G401 (cell line): ENCODE measurements at regions not wholly inside any gene's neighbourhood (a gene's known extent, or its start where the extent isn't known, plus 50 kb on each side); places are given as distances from the start of the nearest gene placed in this dataset.
"Not testable (repeated sequence)": the region's sequence is repeated elsewhere in the genome, so short reads cannot be mapped to it uniquely, and the experiment has no call there.

Source experiments
- DNase-seq: peaks from one replicate; pipeline ENCODE4 v3.0.0-alpha.2; 2015; ENCODE audit warnings: low spot score
- in situ Hi-C: cut with HindIII; loops from 2 replicates; pipeline ENCODE4 v1.10.0; 2016; ENCODE audit warnings: low sequenced_read_pairs, mixed read lengths

DNA sequence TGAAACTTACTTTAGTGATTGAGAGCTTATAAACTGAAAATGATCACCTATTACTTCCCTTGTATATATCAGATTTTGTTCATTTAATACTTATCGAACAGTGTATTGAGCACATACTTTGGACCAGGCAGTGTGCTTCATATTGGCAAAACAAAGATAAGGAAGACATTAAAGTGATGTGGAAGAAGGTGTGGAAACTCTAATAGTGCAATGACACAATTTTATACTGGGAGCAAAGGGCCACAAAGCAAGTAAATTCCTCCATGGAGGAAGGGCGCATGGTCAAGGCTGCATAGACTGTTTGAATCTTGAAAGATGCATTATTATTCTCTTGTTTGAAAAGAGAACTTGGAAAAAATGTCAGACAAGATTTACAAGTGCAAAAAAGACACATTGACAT is 936.5 kb upstream of the DDX18 start:
- DNase-seq, result no peak
- in situ Hi-C loops, result no loop called here

DNA sequence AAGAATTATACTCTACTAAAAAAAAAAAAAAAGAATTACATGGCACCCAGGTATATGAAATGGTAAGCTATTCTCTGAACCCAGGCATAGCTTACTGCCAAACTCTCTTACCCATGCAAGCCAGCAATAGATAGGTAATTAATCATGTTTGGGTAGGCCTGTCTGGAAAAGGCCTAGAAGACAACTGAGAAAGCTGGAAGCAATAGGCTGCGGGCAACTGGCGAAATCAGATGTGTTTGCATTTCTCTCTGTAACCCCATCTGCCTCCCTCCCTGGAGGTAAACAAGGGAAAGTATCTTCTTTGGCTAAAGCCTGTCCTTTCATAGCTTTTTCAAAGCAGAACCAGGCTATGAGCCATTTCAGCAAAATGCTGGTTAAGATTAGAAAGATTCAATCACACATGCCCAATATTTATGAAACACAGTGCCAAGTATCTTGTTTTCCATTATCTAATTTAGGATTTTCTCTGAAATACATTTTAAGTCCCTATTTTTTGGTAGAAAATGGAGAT is 934.8 kb upstream of the DDX18 start:
- no peak for DNase-seq
- in situ Hi-C loops, result no loop called here

DNA sequence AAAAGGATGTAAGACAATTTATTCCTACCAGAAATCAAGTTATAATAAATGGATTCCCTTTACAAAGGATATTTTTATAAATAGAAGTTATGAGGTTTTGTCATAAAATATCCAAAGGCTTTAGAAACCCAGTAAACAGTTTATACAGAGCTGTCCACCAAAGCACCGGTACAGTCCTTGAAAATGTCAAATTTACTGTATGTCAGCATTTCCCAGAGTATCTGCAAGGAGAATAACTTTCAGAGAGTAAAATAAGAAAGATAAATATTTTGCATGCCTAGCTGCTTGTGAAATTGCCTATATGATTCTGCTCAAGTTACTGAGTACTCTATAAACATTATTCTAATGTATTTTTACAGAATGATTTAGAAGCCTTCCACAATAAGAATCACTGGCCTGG is 923.3 kb upstream of the DDX18 start:
- no peak for DNase-seq
- in situ Hi-C loops, result no loop called here

DNA sequence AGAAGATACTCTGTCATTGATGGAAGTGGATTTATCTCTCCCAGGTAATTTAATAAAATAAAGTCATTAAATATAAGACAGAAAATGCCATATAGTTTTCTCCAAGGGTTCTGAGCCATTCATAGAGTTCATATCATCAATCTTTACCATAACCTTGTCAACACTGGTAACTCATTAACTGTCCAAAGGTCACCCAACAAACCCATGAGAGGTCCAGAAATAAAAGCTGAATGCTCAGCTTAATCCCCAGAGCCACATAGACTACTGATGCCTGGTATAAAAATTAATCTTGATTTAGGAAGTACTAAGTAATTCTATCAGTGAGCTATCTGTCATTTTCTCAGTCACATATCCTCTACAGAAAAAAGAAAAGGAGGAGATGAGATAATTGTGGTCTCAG is 903.0 kb upstream of the DDX18 start:
- in situ Hi-C loops, result no loop called here
- no peak for DNase-seq

DNA sequence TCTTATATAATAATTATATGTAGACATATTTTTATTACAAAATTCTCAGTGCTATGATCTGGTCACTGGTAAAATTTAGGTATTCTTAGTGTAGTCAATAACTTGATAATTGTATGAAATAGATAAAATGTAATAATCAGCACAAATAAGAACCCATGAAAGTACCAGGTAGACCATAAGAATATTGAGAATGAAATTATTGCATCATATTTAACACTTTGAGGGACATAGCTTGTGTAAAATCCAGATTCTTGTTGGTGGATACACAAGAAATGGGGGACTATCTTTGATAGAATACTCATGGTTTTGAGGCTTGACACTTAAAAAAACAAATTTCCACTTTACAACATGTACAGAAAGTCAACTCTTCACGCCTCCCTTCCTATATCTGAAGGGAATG is 898.8 kb upstream of the DDX18 start:
- no peak for DNase-seq
- in situ Hi-C loops, result no loop called here

DNA sequence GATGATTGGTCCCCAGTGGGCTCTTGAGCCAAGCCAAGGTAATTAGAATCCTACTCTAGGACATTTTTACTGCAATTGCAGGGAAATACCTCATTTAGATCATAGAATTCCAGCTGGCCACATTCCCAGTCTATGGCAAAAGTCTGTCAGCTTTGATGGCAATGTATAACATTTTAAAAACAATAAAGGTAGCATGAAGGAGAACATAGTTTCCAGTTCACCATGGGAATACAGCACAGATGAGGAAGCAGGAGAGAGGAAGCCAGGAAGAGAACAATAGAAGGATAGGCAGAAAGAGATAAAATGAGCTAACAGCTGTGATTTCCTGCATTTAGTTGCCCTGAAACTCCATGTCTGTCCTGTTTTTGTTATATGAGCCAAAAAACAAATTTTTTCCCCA is 897.3 kb upstream of the DDX18 start:
- in situ Hi-C loops, result no loop called here

DNA sequence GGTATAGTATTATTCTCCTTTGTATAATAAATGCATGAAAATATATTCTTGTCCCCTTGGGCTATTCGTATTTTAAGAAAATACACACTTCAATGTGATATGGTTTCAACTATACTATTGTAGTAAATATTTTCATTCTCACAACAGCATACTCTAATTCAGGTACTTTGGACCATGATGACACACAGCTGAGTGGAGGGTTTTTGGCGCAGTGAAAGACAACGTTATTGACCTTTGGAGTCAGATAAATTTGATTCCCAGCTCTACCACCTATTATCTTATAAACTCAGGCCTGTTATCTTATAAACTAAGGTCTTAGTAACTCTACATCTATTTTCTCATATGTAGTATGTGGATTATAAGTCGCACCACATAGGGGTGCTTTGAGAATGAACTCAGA is 895.9 kb upstream of the DDX18 start:
- in situ Hi-C loops, result no loop called here
- DNase-seq, result no peak

More for the DNA sequence above, 897.3 kb upstream of the DDX18 start:
- no peak for DNase-seq

DNA sequence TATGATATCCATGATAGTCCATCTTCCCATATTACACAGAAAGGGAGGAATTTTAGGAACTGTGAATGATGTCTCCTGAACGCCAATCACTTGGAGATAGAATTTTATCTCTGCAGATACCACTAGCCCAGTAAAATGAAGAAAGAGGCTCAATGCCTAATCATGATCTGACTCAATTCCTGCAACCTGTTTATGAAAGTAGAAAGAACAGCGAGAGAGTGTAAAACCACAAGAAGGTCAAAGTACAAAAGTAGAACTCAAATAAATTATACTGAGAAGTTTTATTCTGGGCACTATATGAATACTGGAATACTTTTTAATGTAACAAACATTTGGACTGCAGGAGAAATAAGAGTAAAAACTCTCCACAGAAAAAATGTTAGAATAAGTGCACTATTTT is 892.1 kb upstream of the DDX18 start:
- no peak for DNase-seq
- in situ Hi-C loops, result no loop called here

DNA sequence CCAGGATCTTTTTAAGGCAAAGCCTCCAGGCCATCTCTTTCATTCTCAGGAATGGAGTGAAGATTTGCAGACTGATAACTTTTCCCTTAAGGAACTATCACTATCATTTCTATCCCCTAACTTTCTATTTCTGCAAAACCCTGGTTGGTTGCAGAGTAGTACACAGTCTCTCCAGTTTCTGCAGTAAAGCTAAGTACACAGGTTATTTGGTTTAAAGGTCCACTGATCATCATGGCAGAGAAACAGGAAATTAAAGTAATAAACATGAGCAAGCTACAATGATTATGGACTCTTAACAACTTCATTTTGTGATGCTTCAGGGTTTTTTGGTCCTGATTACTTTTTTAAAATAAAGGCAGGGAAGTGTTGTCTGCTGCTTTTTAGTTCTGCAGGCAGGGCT is 890.0 kb upstream of the DDX18 start:
- in situ Hi-C loops, result no loop called here
- DNase-seq, result no peak

DNA sequence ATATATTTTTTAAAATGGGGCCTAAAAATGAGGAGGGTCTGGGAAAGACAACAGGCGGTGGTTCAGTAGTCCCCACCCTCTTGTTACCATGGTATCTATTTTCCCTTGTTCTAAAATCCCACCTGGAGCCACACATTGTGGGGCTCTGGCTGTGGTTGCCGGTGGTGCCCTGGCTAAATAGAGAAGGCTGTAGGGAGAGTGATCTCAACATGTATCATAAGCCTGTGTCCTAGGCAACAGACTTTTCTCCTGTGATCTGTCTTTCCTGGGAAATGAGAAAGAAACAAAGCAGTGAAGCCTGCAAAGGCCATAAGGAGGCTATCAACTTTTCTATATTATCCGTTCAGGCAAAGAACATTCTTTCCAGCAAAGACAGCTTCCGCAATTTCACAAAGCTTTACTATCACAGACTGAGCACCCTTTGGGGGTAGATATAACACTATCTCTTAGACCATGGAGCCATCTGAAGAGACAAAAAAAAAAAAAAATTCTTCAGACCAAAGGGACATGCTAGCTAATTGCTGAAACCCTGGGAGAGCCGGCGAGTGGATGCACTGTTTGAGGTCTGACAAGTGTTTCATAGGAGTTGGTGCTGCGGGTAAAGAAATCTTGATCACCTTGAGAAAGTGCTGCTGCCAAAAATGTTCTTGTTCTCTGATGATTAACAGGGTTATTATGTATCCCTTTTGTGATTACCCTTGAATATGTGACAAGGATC is 879.2 kb upstream of the DDX18 start:
- in situ Hi-C loops, result no loop called here
- DNase-seq, result no peak

DNA sequence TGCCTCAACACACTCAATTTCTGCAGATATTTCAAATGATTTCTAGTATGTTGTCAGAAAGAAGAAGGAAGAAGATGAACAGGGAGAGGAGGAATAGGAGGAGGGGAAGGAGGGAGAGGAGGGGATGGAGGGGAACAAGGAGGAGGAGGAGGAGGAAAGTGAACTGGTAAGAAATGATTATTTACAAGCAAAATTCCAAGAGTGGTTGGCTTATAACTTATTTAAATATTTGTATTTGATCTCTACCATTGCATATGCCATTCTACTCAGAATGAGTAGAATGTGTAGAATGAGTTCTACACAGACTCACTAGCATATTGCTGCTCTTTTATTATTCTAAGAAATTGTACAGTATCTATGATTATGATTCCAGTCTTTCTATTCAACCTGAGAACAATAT is 866.2 kb upstream of the DDX18 start:
- no peak for DNase-seq
- in situ Hi-C loops, result no loop called here

DNA sequence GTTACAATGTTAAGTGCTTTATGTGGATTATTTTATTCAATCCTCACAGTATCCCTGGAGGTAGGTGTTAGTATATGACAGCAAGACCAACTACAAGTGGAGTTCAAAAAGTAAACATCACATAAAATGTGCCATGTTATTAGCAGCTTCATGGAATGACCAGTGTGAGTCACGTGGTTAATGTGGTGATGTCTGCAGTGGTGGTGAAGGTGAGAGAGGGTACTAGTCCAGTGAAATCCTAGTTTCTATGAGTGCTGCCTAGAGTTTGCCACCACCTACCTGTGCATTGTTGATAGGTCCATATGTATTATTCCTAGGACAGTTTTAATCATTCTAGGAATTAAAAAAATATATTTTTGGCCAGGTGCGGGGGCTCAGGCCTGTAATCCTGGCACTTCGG is 865.2 kb upstream of the DDX18 start:
- in situ Hi-C loops, result no loop called here
- no peak for DNase-seq

DNA sequence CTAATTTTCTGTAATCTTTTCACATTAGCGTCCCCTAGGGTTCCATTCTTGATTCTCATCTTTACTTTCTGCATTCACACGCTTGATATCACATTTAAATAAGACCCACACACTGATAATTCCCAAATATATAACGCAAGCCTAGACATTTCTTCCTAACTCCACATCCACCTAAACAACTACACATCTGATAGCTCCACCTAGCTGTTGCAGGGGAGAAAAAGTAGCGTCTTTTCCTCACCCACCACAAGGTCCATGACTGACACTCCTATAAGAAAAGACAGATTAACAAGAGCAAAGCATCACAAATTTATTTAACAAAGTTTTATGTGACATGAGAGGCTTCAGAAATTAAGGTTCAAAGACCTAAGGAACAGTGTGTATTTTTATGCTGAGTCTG is 862.2 kb upstream of the DDX18 start:
- in situ Hi-C loops, result no loop called here
- DNase-seq, result no peak

DNA sequence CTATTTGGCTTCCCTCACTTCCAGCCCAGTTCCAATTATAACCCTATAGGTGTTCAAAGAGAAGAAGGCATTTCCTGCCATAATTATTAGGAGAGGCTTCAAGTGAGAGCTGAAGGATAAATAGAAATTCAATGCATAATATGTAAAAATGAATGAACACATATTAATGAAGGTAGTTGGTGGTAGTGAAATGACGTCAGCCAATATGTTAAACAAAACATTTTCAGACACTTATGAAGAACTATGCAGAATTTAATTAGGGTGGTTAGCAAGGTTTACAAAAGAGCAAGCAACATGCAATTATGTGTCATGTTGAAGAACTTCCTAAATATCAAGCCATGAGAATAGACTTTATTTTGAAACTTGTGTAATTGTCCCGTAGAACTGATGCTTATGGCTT is 858.8 kb upstream of the DDX18 start:
- no peak for DNase-seq
- in situ Hi-C loops, result no loop called here

DNA sequence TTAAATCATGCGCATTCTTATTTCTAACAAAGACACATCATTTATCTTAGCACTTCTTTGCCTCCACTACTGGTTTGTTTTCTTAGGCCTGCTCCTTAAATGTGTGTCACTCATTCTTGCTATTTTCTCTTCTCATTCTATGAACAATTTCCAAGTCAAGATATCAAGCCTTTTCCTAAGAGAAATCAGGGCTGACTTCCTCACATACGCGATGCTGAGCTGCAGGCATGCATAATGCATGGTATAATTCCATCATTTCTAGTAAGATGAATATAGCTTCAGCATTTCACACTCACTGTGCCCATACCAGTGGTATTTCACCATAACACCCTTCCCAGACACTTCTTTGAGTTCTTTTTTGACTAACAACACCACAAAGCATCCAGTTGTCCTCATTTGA is 838.9 kb upstream of the DDX18 start:
- no peak for DNase-seq
- in situ Hi-C loops, result no loop called here

DNA sequence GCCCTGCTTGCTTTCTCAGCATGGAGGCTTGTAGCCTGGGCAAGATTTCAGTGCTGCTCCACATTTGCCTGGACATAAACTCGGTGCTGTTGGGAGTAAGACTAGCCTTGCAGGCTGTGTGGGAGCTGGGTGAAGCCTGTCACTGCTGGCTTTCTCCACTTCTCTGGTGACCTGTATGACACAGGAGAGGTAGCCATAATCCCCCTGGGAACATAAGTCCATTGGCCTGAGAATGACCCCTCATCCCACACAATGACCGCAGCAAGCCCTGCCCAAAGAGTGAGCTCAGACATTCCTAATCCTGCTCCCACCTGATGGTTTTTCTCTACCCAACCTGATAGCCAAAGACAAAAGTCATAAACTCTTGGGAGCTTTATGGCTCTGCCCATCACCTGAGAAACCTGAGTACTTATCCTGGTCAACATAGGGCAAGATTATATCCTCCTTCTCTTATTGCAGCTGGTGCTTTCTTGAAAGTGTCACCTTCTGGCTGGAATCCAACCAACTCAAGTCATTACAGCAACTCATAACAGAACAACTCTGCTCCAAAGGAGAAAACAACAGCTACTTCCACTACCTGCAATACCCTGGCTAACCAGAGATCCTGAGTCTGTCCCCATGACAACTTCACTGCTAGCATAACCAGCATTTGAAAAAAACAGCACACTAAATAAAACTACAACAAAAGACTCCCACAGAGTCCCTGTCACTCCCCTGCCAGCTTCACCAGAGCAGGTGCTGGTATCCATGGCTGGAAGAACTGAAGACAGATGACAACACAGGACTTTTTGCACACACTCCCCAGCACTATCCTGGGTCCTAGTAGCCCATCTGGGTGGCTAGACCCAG is 834.4 kb upstream of the DDX18 start:
- DNase-seq, result no peak

DNA sequence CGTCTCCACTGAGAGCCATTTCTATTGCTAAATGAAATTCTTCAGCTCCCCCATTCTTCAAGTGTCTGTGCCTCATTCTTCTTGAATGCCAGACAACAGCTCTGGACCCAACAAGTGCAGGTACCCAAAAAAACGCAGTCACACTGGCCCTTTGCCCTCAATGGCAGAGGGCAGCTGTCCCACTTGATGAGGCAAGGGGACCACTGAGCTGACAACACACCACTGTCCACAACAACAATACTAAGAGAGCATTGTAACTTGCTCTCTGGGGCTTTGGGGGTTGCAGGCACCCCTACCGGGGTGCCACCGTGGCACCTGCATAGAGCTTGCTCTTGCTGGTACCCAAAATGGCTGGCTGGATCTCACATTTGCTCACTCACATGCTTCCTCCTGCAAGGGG is 827.0 kb upstream of the DDX18 start:
- in situ Hi-C loops, result no loop called here
- no peak for DNase-seq

More for the DNA sequence above, 834.4 kb upstream of the DDX18 start:
- in situ Hi-C loops, result no loop called here

DNA sequence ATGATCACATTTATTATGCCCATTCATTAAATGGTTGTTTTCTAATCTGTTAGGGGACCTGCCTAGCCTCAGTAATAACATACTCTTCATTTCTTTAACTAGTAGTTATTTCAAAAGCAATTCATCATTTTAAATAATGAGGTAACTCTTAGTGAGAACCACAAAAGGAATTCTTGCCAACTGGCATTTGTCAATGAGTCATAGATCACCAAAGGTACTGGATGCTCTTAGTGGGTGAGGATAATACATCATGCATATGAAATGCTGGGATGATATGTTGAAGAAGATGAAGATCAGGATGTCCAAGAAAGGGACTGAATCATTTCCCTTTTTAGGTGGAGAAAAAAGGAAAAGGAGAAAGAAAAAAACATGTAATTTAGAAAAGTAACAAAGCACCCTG is 826.2 kb upstream of the DDX18 start:
- in situ Hi-C loops, result no loop called here

DNA sequence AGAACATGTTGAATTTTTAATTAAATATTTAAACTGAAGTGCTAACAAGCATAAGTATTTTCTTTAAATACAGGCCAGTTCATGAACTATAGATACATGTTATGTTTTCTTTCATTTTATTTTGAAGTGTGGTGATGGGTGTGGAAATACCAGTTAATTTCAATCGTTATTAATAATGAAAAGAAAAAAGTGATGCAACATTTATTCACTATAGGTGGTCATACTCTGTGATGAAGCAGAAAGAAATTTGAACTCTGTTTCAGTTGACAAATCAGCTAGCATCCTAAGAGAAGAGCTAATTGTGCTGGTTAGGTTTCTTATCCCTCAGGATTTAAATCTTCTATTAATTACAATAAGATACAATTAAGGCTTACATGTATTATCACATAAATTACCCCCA is 795.1 kb upstream of the DDX18 start:
- DNase-seq, result no peak
- in situ Hi-C loops, result no loop called here

More for the DNA sequence above, 826.2 kb upstream of the DDX18 start:
- no peak for DNase-seq

DNA sequence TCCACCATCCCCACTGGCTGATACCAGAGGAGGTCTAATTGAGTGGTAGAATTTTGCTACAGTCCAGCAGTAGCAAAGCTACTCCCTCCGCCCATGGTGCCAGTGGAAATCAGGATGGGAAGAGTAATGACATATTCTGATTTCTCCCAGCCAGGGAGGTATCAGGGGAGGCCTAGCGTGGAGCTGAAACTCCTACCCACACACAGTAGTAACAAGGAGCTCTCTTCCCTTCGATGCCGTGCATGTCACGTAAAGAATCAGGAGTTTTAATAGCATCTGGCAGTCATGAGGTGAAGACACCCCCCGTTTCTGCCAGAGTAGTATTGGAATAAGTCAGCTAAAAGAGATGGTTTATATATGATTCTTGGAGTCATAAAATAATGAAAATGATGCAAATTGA is 786.8 kb upstream of the DDX18 start:
- DNase-seq, result no peak
- in situ Hi-C loops, result no loop called here

DNA sequence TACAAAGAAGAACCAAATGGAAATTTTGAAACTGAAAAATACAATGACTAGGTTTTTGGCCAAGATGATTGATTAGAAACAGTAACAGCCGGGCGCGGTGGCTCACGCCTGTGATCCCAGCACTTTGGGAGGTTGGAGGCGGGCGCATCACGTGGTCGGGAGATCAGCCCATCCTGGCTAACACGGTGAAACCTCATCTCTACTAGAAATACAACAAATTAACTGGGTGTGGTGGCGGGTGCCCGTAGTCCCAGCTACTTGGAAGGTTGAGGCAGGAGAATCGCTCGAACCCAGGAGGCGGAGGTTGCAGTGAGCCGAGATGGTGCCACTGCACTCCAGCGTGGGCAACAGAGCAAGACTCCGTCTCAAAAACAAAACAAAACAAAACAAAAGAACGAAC is 785.8 kb upstream of the DDX18 start:
- DNase-seq, in situ Hi-C loops: not testable (repeated sequence)
